Calu3 (cell line): ENCODE measurements at regions not wholly inside any gene's neighbourhood (a gene's known extent, or its start where the extent isn't known, plus 50 kb on each side); places are given as distances from the start of the nearest gene placed in this dataset.

Experiments
- BruUV-seq: library from RNA; stranded (reverse); fragments of 400-500 nt; replicated peaks from 2 replicates; lab custom pipeline; 2021; lab: Mats Ljungman, UMichigan
- CTCF ChIA-PET: fragments of 300-600 bp; sonication (Branson Sonifier 250); formaldehyde crosslinking; loops from one replicate; lab custom pipeline; 2022; ENCODE audit warnings: antibody characterized with exemption; lab: Charles Lee
- DNase-seq: peaks from one replicate; pipeline ENCODE4 v3.0.0; 2022
- H3K27ac Mint-ChIP-seq: one replicate; pipeline ENCODE4 v1.8.0; 2022; ENCODE audit warnings: mixed read lengths; ENCODE audit not compliant: unreplicated experiment
- H3K27me3 Mint-ChIP-seq: one replicate; pipeline ENCODE4 v1.8.0; 2022; ENCODE audit warnings: mixed read lengths; ENCODE audit not compliant: unreplicated experiment
- H3K36me3 Mint-ChIP-seq: one replicate; pipeline ENCODE4 v1.8.0; 2022; ENCODE audit warnings: mild to moderate bottlenecking, moderate library complexity, mixed read lengths; ENCODE audit not compliant: insufficient read depth, unreplicated experiment
- H3K4me1 Mint-ChIP-seq: one replicate; pipeline ENCODE4 v1.8.0; 2022; ENCODE audit warnings: mild to moderate bottlenecking, low read depth, mixed read lengths; ENCODE audit not compliant: unreplicated experiment
- H3K4me3 Mint-ChIP-seq: one replicate; pipeline ENCODE4 v1.8.0; 2022; ENCODE audit warnings: mild to moderate bottlenecking, low read depth, moderate library complexity, mixed read lengths; ENCODE audit not compliant: unreplicated experiment
- H3K9me3 Mint-ChIP-seq: one replicate; pipeline ENCODE4 v1.8.0; 2022; ENCODE audit warnings: low read depth, mixed read lengths; ENCODE audit not compliant: unreplicated experiment
- CTCF ChIP-seq: fragments of 200-600 bp; IDR thresholded peaks from one replicate; pipeline ENCODE4 v1.8.0; 2022; ENCODE audit warnings: antibody characterized with exemption; ENCODE audit not compliant: unreplicated experiment
- intact Hi-C: fragments of 100-400 bp; cut with micrococcal nuclease; formaldehyde crosslinking; loops from one replicate; pipeline ENCODE4 v1.10.0; 2022; ENCODE audit not compliant: unreplicated experiment

GRCh38 chr20:3339076-3339475 is 68.4 kb downstream of the DNAAF9 start:
- no peaks in the 10 kb centered on the region for H3K27me3 Mint-ChIP-seq
- no peaks in the 10 kb centered on the region for H3K9me3 Mint-ChIP-seq
- no peaks in the 10 kb centered on the region for H3K4me1 Mint-ChIP-seq
- CTCF ChIA-PET = interaction anchor here (0.7 kb wide), 1 partner anchor 70 kb away, joined by 3 read pairs; no protein-coding TSS in a partner anchor
- DNase-seq = no peak
- H3K36me3 Mint-ChIP-seq = peaks cover 4% of the 10 kb centered on the region
- no peak overlapping the region for H3K27ac Mint-ChIP-seq
- no peak overlapping the region for H3K4me3 Mint-ChIP-seq
- no TSS peak for BruUV-seq
- no peak for TF ChIP-seq CTCF
- intact Hi-C loops = no loop called here

- TF ChIP-seq CTCF = no peak
- CTCF ChIA-PET = no interaction called here
- no TSS peak for BruUV-seq
- no peaks in the 10 kb centered on the region for H3K4me1 Mint-ChIP-seq
- DNase-seq = no peak
- no peaks in the 10 kb centered on the region for H3K27me3 Mint-ChIP-seq
- no peaks in the 10 kb centered on the region for H3K36me3 Mint-ChIP-seq
- intact Hi-C loops = no loop called here
- H3K4me3 Mint-ChIP-seq = no peak overlapping the region
- no peaks in the 10 kb centered on the region for H3K9me3 Mint-ChIP-seq
- H3K27ac Mint-ChIP-seq = no peak overlapping the region
Observed at GRCh38 chr20:3334156-3334943, 73.1 kb downstream of the DNAAF9 start.

- Mint-ChIP-seq H3K4me3 (no peak overlapping the region), H3K36me3 (no peaks in the 10 kb centered on the region), H3K27me3 (no peaks in the 10 kb centered on the region), H3K27ac (no peak overlapping the region), H3K9me3 (no peaks in the 10 kb centered on the region), H3K4me1 (no peaks in the 10 kb centered on the region)
- intact Hi-C loops = no loop called here
- TF ChIP-seq CTCF = no peak
- DNase-seq = no peak
- CTCF ChIA-PET = interaction anchor here (0.7 kb wide), 1 partner anchor 348 kb away, joined by 4 read pairs; no protein-coding TSS in a partner anchor
- no TSS peak for BruUV-seq
Observed at GRCh38 chr20:3330046-3330741, 77.3 kb downstream of the DNAAF9 start.

GRCh38 chr20:3328501-3328900 is 79.0 kb downstream of the DNAAF9 start:
- H3K27me3 Mint-ChIP-seq = no peaks in the 10 kb centered on the region
- no peaks in the 10 kb centered on the region for H3K9me3 Mint-ChIP-seq
- CTCF ChIA-PET = no interaction called here
- no peaks in the 10 kb centered on the region for H3K4me1 Mint-ChIP-seq
- intact Hi-C loops = no loop called here
- no TSS peak for BruUV-seq
- H3K36me3 Mint-ChIP-seq = no peaks in the 10 kb centered on the region
- H3K27ac Mint-ChIP-seq = no peak overlapping the region
- DNase-seq = no peak
- TF ChIP-seq CTCF = no peak
- no peak overlapping the region for H3K4me3 Mint-ChIP-seq
